Ishikawa (cell line): ENCODE measurements at regions not wholly inside any gene's neighbourhood (a gene's known extent, or its start where the extent isn't known, plus 50 kb on each side); places are given as distances from the start of the nearest gene placed in this dataset.

Experiments
- CREB1 ChIP-seq: IDR thresholded peaks from 2 replicates; pipeline ENCODE4 v1.6.1; 2012; ENCODE audit warnings: low read depth
- EGR1 ChIP-seq: IDR thresholded peaks from 2 replicates; pipeline ENCODE4 v1.6.1; 2012
- EP300 ChIP-seq: IDR thresholded peaks from 2 replicates; pipeline ENCODE4 v1.6.1; 2012; ENCODE audit warnings: borderline replicate concordance
- RAD21 ChIP-seq: IDR thresholded peaks from 2 replicates; pipeline ENCODE4 v1.6.1; 2012; ENCODE audit warnings: low read depth
- TAF1 ChIP-seq: IDR thresholded peaks from 2 replicates; pipeline ENCODE4 v1.6.1; 2012; ENCODE audit warnings: low read depth, mild to moderate bottlenecking
- TCF12 ChIP-seq: IDR thresholded peaks from 2 replicates; pipeline ENCODE4 v1.6.1; 2012; ENCODE audit warnings: low read depth
- TEAD4 ChIP-seq: IDR thresholded peaks from 2 replicates; pipeline ENCODE4 v1.6.1; 2012
- YY1 ChIP-seq: IDR thresholded peaks from 2 replicates; pipeline ENCODE4 v1.6.1; 2012; ENCODE audit warnings: low read depth
- ZBTB7A ChIP-seq: IDR thresholded peaks from 2 replicates; pipeline ENCODE4 v1.6.1; 2012; ENCODE audit warnings: low read depth
- TF ChIP-seq, protein P1 (sequence below): IDR thresholded peaks from 2 replicates; pipeline ENCODE4 v1.6.1; 2012; ENCODE audit warnings: low read depth, mild to moderate bottlenecking

DNA sequence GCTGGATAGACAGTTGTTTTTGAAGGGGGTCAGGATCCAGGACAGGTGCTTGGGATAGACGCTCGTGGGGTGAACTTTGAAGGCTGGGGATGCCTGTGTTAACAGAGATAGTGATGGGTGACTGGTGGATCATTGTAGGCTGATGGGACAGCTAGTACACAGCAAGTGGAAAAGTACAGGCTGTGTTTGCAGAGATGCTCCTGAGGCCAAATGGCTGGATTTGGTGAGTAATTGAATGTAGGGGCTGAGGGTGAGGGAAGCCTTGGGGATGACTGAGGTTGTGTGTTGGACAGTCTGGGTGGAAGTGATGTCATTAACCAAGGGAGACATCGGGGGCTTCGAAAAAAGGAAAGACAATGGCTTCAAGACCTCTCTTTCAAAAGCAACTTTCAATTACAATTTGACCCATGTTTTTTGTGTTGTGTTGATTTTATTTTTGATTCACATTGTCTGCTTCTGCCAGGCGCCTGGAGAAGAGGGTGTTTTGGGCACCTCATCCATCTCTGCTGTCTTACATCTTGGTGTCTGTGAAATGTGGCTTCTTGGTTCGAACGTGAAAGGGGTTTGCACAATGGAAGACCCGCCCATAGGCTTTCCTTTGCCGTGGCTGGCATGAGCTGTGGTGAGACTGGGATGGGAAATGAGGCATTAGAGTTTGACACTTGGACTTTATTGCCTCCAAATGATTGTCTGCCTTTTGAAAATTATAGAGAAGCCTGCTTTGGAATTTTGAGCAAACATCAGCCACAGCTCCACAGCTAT lies 147.5 kb downstream of the FOXD2 start:
- TF ChIP-seq TAF1 (no peak), EP300 (no peak), TCF12 (no peak), YY1 (no peak), CREB1 (no peak), EGR1 (no peak), TEAD4 (no peak), RAD21 (no peak), ZBTB7A (no peak)
- TF ChIP-seq, protein P1, sequence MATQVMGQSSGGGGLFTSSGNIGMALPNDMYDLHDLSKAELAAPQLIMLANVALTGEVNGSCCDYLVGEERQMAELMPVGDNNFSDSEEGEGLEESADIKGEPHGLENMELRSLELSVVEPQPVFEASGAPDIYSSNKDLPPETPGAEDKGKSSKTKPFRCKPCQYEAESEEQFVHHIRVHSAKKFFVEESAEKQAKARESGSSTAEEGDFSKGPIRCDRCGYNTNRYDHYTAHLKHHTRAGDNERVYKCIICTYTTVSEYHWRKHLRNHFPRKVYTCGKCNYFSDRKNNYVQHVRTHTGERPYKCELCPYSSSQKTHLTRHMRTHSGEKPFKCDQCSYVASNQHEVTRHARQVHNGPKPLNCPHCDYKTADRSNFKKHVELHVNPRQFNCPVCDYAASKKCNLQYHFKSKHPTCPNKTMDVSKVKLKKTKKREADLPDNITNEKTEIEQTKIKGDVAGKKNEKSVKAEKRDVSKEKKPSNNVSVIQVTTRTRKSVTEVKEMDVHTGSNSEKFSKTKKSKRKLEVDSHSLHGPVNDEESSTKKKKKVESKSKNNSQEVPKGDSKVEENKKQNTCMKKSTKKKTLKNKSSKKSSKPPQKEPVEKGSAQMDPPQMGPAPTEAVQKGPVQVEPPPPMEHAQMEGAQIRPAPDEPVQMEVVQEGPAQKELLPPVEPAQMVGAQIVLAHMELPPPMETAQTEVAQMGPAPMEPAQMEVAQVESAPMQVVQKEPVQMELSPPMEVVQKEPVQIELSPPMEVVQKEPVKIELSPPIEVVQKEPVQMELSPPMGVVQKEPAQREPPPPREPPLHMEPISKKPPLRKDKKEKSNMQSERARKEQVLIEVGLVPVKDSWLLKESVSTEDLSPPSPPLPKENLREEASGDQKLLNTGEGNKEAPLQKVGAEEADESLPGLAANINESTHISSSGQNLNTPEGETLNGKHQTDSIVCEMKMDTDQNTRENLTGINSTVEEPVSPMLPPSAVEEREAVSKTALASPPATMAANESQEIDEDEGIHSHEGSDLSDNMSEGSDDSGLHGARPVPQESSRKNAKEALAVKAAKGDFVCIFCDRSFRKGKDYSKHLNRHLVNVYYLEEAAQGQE: no peak
